KMS-11 (cell line): ENCODE measurements at regions not wholly inside any gene's neighbourhood (a gene's known extent, or its start where the extent isn't known, plus 50 kb on each side); places are given as distances from the start of the nearest gene placed in this dataset.

ENCODE experiments used
- H2AFZ ChIP-seq: fragments of 200-600 bp; sonication (generic); 2 replicates; pipeline ENCODE4 v1.6.1; 2016; ENCODE audit warnings: antibody characterized with exemption, mixed run types, low read depth
- H3K27ac ChIP-seq: fragments of 200-600 bp; sonication (generic); 2 replicates; pipeline ENCODE4 v1.6.1; 2016; ENCODE audit warnings: mild to moderate bottlenecking, mixed run types
- H3K27me3 ChIP-seq: fragments of 200-600 bp; sonication (generic); 2 replicates; pipeline ENCODE4 v1.6.1; 2017; ENCODE audit warnings: mild to moderate bottlenecking, low read depth, mixed run types, moderate library complexity; ENCODE audit not compliant: insufficient read depth
- H3K36me3 ChIP-seq: fragments of 200-600 bp; sonication (generic); 2 replicates; pipeline ENCODE4 v1.6.1; 2017; ENCODE audit warnings: mild to moderate bottlenecking, mixed run types; ENCODE audit not compliant: insufficient read depth
- H3K4me1 ChIP-seq: fragments of 200-600 bp; sonication (generic); 2 replicates; pipeline ENCODE4 v1.6.1; 2016; ENCODE audit warnings: mild to moderate bottlenecking, low read depth, mixed run types; ENCODE audit not compliant: poor library complexity, severe bottlenecking
- H3K4me2 ChIP-seq: fragments of 200-600 bp; sonication (generic); 2 replicates; pipeline ENCODE4 v1.7.0; 2016; ENCODE audit warnings: mild to moderate bottlenecking, mixed run types
- H3K4me3 ChIP-seq: fragments of 200-600 bp; sonication (generic); IDR thresholded peaks from 2 replicates; pipeline ENCODE4 v1.6.1; 2017; ENCODE audit warnings: low read depth, low read length, mixed read lengths; ENCODE audit not compliant: insufficient read depth
- H3K79me2 ChIP-seq: fragments of 200-600 bp; sonication (generic); 2 replicates; pipeline ENCODE4 v1.6.1; 2016; ENCODE audit warnings: low read depth, mixed run types; ENCODE audit not compliant: insufficient read depth
- H3K9ac ChIP-seq: fragments of 200-600 bp; sonication (generic); 2 replicates; pipeline ENCODE4 v1.6.1; 2016; ENCODE audit warnings: mild to moderate bottlenecking, mixed run types
- H4K20me1 ChIP-seq: fragments of 200-600 bp; sonication (generic); 2 replicates; pipeline ENCODE4 v1.6.1; 2016; ENCODE audit warnings: mild to moderate bottlenecking, mixed run types; ENCODE audit not compliant: insufficient read depth
- CTCF ChIP-seq: fragments of 200-600 bp; sonication (generic); conservative IDR thresholded peaks from 2 replicates; pipeline ENCODE4 v1.6.1; 2017; ENCODE audit warnings: low read depth, mild to moderate bottlenecking, antibody characterized with exemption, low read length, moderate library complexity, mixed read lengths

DNA sequence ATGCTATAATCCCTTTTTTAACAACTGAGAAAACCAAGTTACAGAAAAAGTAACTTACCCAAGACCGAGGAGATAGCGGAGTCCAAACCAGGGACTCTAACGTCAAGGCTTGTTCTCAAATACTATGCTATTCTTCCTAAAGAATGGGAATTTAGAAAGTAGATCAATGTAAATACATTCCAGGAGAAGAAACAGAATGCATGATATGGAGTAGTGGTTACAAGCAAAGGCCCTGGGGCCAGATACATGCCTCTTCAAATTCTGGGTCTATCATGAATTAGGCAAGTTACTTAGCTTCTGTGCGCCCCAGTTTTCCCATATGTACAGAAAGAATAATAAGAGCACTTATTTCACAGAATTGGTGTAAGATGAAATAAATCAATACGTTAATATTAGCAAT lies 102.0 kb upstream of the CHMP2B start:
- Histone ChIP-seq H3K4me1 (no peaks in the 10 kb centered on the region), H3K79me2 (no peaks in the 10 kb centered on the region), H3K4me3 (no peak overlapping the region), H3K27me3 (no peaks in the 10 kb centered on the region), H2AFZ (no peak overlapping the region), H3K4me2 (no peak overlapping the region), H4K20me1 (no peaks in the 10 kb centered on the region), H3K9ac (no peak overlapping the region), H3K36me3 (no peaks in the 10 kb centered on the region), H3K27ac (no peak overlapping the region)
- TF ChIP-seq CTCF: no peak

GRCh38 chr3:87122766-87123165 lies 104.3 kb upstream of the CHMP2B start:
- H3K27me3 ChIP-seq: no peaks in the 10 kb centered on the region
- no peak overlapping the region for H2AFZ ChIP-seq
- TF ChIP-seq CTCF: no peak
- H3K79me2 ChIP-seq: no peaks in the 10 kb centered on the region
- H3K4me2 ChIP-seq: no peak overlapping the region
- no peaks in the 10 kb centered on the region for H4K20me1 ChIP-seq
- H3K4me1 ChIP-seq: no peaks in the 10 kb centered on the region
- H3K27ac ChIP-seq: no peak overlapping the region
- H3K4me3 ChIP-seq: no peak overlapping the region
- no peak overlapping the region for H3K9ac ChIP-seq
- H3K36me3 ChIP-seq: no peaks in the 10 kb centered on the region

- no peaks in the 10 kb centered on the region for H3K79me2 ChIP-seq
- H3K4me1 ChIP-seq: no peaks in the 10 kb centered on the region
- no peak overlapping the region for H2AFZ ChIP-seq
- no peak overlapping the region for H3K9ac ChIP-seq
- H3K27me3 ChIP-seq: no peaks in the 10 kb centered on the region
- no peak overlapping the region for H3K4me3 ChIP-seq
- no peaks in the 10 kb centered on the region for H3K36me3 ChIP-seq
- no peaks in the 10 kb centered on the region for H4K20me1 ChIP-seq
- H3K4me2 ChIP-seq: no peak overlapping the region
- H3K27ac ChIP-seq: no peak overlapping the region
- no peak for TF ChIP-seq CTCF
Measured at GRCh38 chr3:87121856-87122255, 105.3 kb upstream of the CHMP2B start.

- H3K27ac ChIP-seq: no peak overlapping the region
Measured at GRCh38 chr3:87120881-87121280, 106.2 kb upstream of the CHMP2B start.

More at GRCh38 chr3:87120881-87121280, 106.2 kb upstream of the CHMP2B start:
- no peaks in the 10 kb centered on the region for H3K4me1 ChIP-seq
- H3K4me2 ChIP-seq: no peak overlapping the region
- H4K20me1 ChIP-seq: no peaks in the 10 kb centered on the region
- no peak for TF ChIP-seq CTCF
- no peak overlapping the region for H2AFZ ChIP-seq
- no peaks in the 10 kb centered on the region for H3K79me2 ChIP-seq
- no peaks in the 10 kb centered on the region for H3K36me3 ChIP-seq
- H3K9ac ChIP-seq: no peak overlapping the region
- H3K27me3 ChIP-seq: no peaks in the 10 kb centered on the region
- no peak overlapping the region for H3K4me3 ChIP-seq
